Tibial nerve (tissue), 4 donors: ENCODE measurements at regions not wholly inside any gene's neighbourhood (a gene's known extent, or its start where the extent isn't known, plus 50 kb on each side); places are given as distances from the start of the nearest gene placed in this dataset.

Source experiments
- EP300 ChIP-seq, 2 donors: sonication (generic); formaldehyde crosslinking; IDR thresholded peaks; one replicate each; pipeline ENCODE4 v1.6.1; 2017; ENCODE audit warnings: antibody characterized with exemption in 2 of 2, mild to moderate bottlenecking in 1 of 2
- POLR2A ChIP-seq, 2 donors: fragments of 450-650 bp; IDR thresholded peaks; one replicate each; pipeline ENCODE4 v1.6.1; 2017; ENCODE audit warnings: antibody characterized with exemption in 2 of 2, mild to moderate bottlenecking in 2 of 2, moderate library complexity in 2 of 2
- TF ChIP-seq, protein P1 (sequence below), 5 experiments: fragments of 200-600 bp in 3 of 5; fragments of 450-650 bp in 2 of 5; sonication (generic) in 3 of 5; IDR thresholded peaks; one replicate each; pipeline ENCODE4 v1.5.1; 2016 to 2019; ENCODE audit warnings: antibody characterized with exemption in 5 of 5, mild to moderate bottlenecking in 3 of 5, moderate library complexity in 2 of 5

GRCh38 chr2:7333189-7333765, 416.1 kb downstream of the RNF144A start:
- TF ChIP-seq, protein P1, sequence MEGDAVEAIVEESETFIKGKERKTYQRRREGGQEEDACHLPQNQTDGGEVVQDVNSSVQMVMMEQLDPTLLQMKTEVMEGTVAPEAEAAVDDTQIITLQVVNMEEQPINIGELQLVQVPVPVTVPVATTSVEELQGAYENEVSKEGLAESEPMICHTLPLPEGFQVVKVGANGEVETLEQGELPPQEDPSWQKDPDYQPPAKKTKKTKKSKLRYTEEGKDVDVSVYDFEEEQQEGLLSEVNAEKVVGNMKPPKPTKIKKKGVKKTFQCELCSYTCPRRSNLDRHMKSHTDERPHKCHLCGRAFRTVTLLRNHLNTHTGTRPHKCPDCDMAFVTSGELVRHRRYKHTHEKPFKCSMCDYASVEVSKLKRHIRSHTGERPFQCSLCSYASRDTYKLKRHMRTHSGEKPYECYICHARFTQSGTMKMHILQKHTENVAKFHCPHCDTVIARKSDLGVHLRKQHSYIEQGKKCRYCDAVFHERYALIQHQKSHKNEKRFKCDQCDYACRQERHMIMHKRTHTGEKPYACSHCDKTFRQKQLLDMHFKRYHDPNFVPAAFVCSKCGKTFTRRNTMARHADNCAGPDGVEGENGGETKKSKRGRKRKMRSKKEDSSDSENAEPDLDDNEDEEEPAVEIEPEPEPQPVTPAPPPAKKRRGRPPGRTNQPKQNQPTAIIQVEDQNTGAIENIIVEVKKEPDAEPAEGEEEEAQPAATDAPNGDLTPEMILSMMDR (IDR thresholded peaks at IDR 0.05), result no peak
- TF ChIP-seq POLR2A (IDR thresholded peaks at IDR 0.05) (no peak), EP300 (IDR thresholded peaks at IDR 0.05) (no peak)
